C4-2B (cell line): ENCODE measurements at regions not wholly inside any gene's neighbourhood (a gene's known extent, or its start where the extent isn't known, plus 50 kb on each side); places are given as distances from the start of the nearest gene placed in this dataset.

Source experiments
- ZFX ChIP-seq: fragments of 450-650 bp; IDR thresholded peaks from 2 replicates; pipeline ENCODE4 v1.6.1; 2017
- TF ChIP-seq, protein P1 (sequence below): fragments of 450-650 bp; conservative IDR thresholded peaks from 2 replicates; pipeline ENCODE4 v1.5.1; 2017; ENCODE audit warnings: mild to moderate bottlenecking

DNA sequence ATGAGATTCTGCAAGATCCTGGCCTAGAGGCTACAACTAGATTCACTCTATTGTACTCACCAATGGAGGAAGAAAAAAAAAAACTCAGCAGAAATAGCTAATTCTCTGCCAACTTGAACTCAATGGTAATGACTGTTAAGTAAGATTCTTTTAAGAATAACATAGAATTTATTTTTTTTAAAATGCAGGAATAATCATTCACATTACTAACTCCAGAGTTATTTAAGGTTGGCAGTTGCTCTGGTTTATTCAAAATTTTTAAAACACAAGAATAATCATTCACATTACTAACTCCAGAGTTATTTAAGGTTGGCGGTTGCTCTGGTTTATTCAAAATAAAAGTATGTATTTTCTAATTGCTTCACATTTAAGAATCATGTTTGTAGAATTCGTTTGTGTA is 1071.9 kb downstream of the IGSF11 start:
- TF ChIP-seq, protein P1, sequence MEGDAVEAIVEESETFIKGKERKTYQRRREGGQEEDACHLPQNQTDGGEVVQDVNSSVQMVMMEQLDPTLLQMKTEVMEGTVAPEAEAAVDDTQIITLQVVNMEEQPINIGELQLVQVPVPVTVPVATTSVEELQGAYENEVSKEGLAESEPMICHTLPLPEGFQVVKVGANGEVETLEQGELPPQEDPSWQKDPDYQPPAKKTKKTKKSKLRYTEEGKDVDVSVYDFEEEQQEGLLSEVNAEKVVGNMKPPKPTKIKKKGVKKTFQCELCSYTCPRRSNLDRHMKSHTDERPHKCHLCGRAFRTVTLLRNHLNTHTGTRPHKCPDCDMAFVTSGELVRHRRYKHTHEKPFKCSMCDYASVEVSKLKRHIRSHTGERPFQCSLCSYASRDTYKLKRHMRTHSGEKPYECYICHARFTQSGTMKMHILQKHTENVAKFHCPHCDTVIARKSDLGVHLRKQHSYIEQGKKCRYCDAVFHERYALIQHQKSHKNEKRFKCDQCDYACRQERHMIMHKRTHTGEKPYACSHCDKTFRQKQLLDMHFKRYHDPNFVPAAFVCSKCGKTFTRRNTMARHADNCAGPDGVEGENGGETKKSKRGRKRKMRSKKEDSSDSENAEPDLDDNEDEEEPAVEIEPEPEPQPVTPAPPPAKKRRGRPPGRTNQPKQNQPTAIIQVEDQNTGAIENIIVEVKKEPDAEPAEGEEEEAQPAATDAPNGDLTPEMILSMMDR, result no peak
- no peak for TF ChIP-seq ZFX
